Keratinocyte (primary cell): ENCODE measurements at regions not wholly inside any gene's neighbourhood (a gene's known extent, or its start where the extent isn't known, plus 50 kb on each side); places are given as distances from the start of the nearest gene placed in this dataset.

Experiments
- DNase-seq: peaks from one replicate; pipeline ENCODE4 v3.0.0-alpha.2; 2011; ENCODE audit warnings: low read depth, missing footprints, low spot score
- FAIRE-seq: peaks from 2 replicates; lab custom pipeline; 2011; peaks lifted over from hg19 to GRCh38; lab: Jason Lieb, UNC
- H2AFZ ChIP-seq: 2 replicates; pipeline ENCODE4 v1.6.0; 2012; ENCODE audit warnings: low read length, control low read depth, inconsistent platforms; ENCODE audit not compliant: control insufficient read depth
- H3K27ac ChIP-seq: 2 replicates; pipeline ENCODE4 v1.5.1; 2011; ENCODE audit warnings: low read length; ENCODE audit not compliant: control insufficient read depth, insufficient read depth
- H3K27me3 ChIP-seq: 3 replicates; pipeline ENCODE4 v1.6.0; 2011; ENCODE audit warnings: low read length; ENCODE audit not compliant: control insufficient read depth, insufficient read depth; ENCODE audit errors: extremely low read depth
- H3K36me3 ChIP-seq, 2 experiments: 2 replicates in 1 of 2; 3 replicates in 1 of 2; pipeline ENCODE4 v1.5.1; 2011; ENCODE audit warnings: low read length in 2 of 2, mild to moderate bottlenecking in 1 of 2; ENCODE audit not compliant: control insufficient read depth in 2 of 2, insufficient read depth in 2 of 2; ENCODE audit errors: extremely low read depth in 1 of 2
- H3K4me1 ChIP-seq: 3 replicates; pipeline ENCODE4 v1.5.1; 2011; ENCODE audit warnings: low read length; ENCODE audit not compliant: control insufficient read depth, insufficient read depth; ENCODE audit errors: extremely low read depth
- H3K4me2 ChIP-seq: 3 replicates; pipeline ENCODE4 v1.6.0; 2011; ENCODE audit warnings: low read depth, low read length; ENCODE audit not compliant: control insufficient read depth, insufficient read depth; ENCODE audit errors: extremely low read depth
- H3K4me3 ChIP-seq, 3 experiments: fragments of 200-600 bp in 1 of 3; sonication (generic) in 1 of 3; 2 replicates in 2 of 3; 3 replicates in 1 of 3; pipeline ENCODE4 v1.5.1; 2011 to 2016; ENCODE audit warnings: low read length in 3 of 3, mild to moderate bottlenecking in 3 of 3, control low read depth in 2 of 3, inconsistent platforms in 1 of 3, low read depth in 1 of 3, mixed read lengths in 1 of 3, mixed run types in 1 of 3, moderate library complexity in 1 of 3; ENCODE audit not compliant: control insufficient read depth in 2 of 3, insufficient read depth in 2 of 3; ENCODE audit errors: extremely low read depth in 1 of 3
- H3K79me2 ChIP-seq: 2 replicates; pipeline ENCODE4 v1.6.0; 2012; ENCODE audit warnings: low read length; ENCODE audit not compliant: control insufficient read depth, insufficient read depth
- H3K9ac ChIP-seq: 3 replicates; pipeline ENCODE4 v1.6.0; 2011; ENCODE audit warnings: low read length; ENCODE audit not compliant: control insufficient read depth, insufficient read depth; ENCODE audit errors: extremely low read depth
- H3K9me1 ChIP-seq: 3 replicates; pipeline ENCODE4 v1.6.0; 2011; ENCODE audit warnings: low read length; ENCODE audit not compliant: control insufficient read depth, insufficient read depth; ENCODE audit errors: extremely low read depth
- H3K9me3 ChIP-seq: 2 replicates; pipeline ENCODE4 v1.5.1; 2012; ENCODE audit warnings: low read depth, low read length; ENCODE audit not compliant: control insufficient read depth
- H4K20me1 ChIP-seq: 3 replicates; pipeline ENCODE4 v1.6.0; 2011; ENCODE audit warnings: low read length; ENCODE audit not compliant: control insufficient read depth, insufficient read depth; ENCODE audit errors: extremely low read depth
- CTCF ChIP-seq, 3 experiments: IDR thresholded peaks in 1 of 3; conservative IDR thresholded peaks in 1 of 3; optimal IDR thresholded peaks in 1 of 3; 2 replicates in 2 of 3; 3 replicates in 1 of 3; pipeline versions ENCODE3 to v1.5.1; 2011; ENCODE audit warnings: low read length in 3 of 3, mild to moderate bottlenecking in 3 of 3, moderate library complexity in 2 of 3, control low read depth in 1 of 3, inconsistent platforms in 1 of 3; ENCODE audit not compliant: insufficient read depth in 2 of 3; ENCODE audit errors: extremely low read depth in 1 of 3
- EZH2 ChIP-seq: IDR thresholded peaks from one replicate; pipeline ENCODE4 v1.6.1; 2012; ENCODE audit warnings: inconsistent platforms, mild to moderate bottlenecking, low read length, moderate library complexity
- dilution Hi-C: fragments of 300-500 bp; cut with MboI; formaldehyde crosslinking; loops from one replicate; pipeline ENCODE4 v1.7.0; 2020; ENCODE audit warnings: low sequenced_read_pairs; ENCODE audit not compliant: extremely low pct_ligation_motif_present

- Histone ChIP-seq H3K4me1 (no peaks in the 10 kb centered on the region), H3K4me3 (no peak overlapping the region), H3K9ac (no peak overlapping the region), H3K27me3 (no peaks in the 10 kb centered on the region), H3K27ac (no peak overlapping the region), H3K9me3 (no peaks in the 10 kb centered on the region), H3K4me2 (no peak overlapping the region), H3K36me3 (no peaks in the 10 kb centered on the region), H4K20me1 (no peaks in the 10 kb centered on the region), H3K9me1 (no peaks in the 10 kb centered on the region), H3K79me2 (no peaks in the 10 kb centered on the region), H2AFZ (no peak overlapping the region)
- DNase-seq (no peak), FAIRE-seq (no peak)
- TF ChIP-seq EZH2 = no peak
- TF ChIP-seq CTCF (optimal IDR thresholded peaks at IDR 0.05 in 1 of 3, IDR thresholded peaks at IDR 0.05 in 1 of 3, conservative IDR thresholded peaks at IDR 0.05 in 1 of 3; ENCODE audit: extremely low read depth in 1 of 3, insufficient read depth in 2 of 3, low read length in 3 of 3) = no peak
- dilution Hi-C loops = no loop called here
Measured at GRCh38 chr12:111247083-111247783, 121.7 kb downstream of the PHETA1 start.

- dilution Hi-C loops = no loop called here
- Histone ChIP-seq H3K27me3 (no peaks in the 10 kb centered on the region), H3K9me3 (no peaks in the 10 kb centered on the region), H3K79me2 (no peaks in the 10 kb centered on the region), H3K36me3 (no peaks in the 10 kb centered on the region), H3K4me2 (no peak overlapping the region), H3K9ac (no peak overlapping the region), H4K20me1 (no peaks in the 10 kb centered on the region), H3K4me3 (no peak overlapping the region), H3K27ac (no peak overlapping the region), H3K9me1 (no peaks in the 10 kb centered on the region), H3K4me1 (no peaks in the 10 kb centered on the region), H2AFZ (no peak overlapping the region)
- TF ChIP-seq EZH2 = no peak
- TF ChIP-seq CTCF (optimal IDR thresholded peaks at IDR 0.05 in 1 of 3, IDR thresholded peaks at IDR 0.05 in 1 of 3, conservative IDR thresholded peaks at IDR 0.05 in 1 of 3; ENCODE audit: extremely low read depth in 1 of 3, insufficient read depth in 2 of 3, low read length in 3 of 3) = no peak
- DNase-seq = no peak
- FAIRE-seq = no peak
Measured at GRCh38 chr12:111246477-111247011, 122.4 kb downstream of the PHETA1 start.
